ENCODE measurements at regions not wholly inside any gene's neighbourhood (a gene's known extent, or its start where the extent isn't known, plus 50 kb on each side); places are given as distances from the start of the nearest gene placed in this dataset.

DNA sequence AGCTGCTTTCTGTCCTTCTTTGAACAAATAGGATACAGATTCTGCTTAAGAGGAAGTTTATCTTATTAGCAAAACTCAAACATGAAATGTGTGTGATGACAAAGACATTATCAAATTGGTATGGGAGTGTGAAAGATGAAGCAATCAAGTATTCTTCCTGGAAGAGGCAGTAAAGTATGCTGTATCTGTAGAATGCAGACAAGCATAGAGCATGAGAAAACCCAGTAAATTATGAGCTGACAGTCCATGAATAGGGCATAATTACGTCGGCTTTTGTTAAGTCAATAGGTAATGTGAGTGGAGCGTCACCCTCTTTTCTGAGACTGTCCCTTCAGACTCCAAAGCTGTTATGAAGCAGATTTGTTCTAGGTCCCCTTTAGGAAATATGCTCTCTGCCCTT lies 458.6 kb upstream of the NWD2 start:
- Histone ChIP-seq H3K27me3 (no peaks in the 10 kb centered on the region), H3K27ac (no peak overlapping the region), H3K4me3 (no peak overlapping the region), H3K36me3 (no peaks in the 10 kb centered on the region), H3K9me3 (no peaks in the 10 kb centered on the region), H3K4me1 (no peaks in the 10 kb centered on the region)
- no peak for DNase-seq
- TF ChIP-seq, protein P1, sequence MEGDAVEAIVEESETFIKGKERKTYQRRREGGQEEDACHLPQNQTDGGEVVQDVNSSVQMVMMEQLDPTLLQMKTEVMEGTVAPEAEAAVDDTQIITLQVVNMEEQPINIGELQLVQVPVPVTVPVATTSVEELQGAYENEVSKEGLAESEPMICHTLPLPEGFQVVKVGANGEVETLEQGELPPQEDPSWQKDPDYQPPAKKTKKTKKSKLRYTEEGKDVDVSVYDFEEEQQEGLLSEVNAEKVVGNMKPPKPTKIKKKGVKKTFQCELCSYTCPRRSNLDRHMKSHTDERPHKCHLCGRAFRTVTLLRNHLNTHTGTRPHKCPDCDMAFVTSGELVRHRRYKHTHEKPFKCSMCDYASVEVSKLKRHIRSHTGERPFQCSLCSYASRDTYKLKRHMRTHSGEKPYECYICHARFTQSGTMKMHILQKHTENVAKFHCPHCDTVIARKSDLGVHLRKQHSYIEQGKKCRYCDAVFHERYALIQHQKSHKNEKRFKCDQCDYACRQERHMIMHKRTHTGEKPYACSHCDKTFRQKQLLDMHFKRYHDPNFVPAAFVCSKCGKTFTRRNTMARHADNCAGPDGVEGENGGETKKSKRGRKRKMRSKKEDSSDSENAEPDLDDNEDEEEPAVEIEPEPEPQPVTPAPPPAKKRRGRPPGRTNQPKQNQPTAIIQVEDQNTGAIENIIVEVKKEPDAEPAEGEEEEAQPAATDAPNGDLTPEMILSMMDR (IDR thresholded peaks at IDR 0.05): no peak
- TF ChIP-seq POLR2A (IDR thresholded peaks at IDR 0.05) (no peak), POLR2AphosphoS5 (IDR thresholded peaks at IDR 0.05) (no peak), EP300 (IDR thresholded peaks at IDR 0.05) (no peak)
- no peak for ATAC-seq (ENCODE audit: low FRiP score in 2 of 2)
- WGBS, 2 donors: 61 to 62% methylated on average over 3 of the region's 3 CpGs

DNA sequence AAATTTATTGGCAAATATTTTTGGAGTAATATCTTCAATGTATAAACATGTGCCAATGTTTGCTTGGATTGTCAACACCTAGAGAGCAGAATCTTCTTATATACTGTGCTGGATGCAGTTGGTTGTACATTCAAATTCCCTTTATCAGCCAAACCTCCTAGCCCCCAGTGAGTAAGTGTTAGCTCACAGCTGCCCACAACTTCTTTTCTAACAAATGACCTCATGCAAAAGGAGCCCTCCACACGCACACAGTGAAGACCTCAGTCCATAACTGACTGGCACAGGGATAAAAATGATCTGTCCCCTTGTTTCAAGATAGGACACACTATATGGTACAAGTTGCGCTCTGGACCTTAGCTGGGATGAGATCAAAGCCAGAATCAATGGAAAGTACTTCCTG lies 458.0 kb upstream of the NWD2 start:
- DNase-seq: no peak
- no peak overlapping the region for H3K4me3 ChIP-seq
- H3K27me3 ChIP-seq: no peaks in the 10 kb centered on the region
- WGBS, 2 donors: 69 to 73% methylated on average over 2 of the region's 2 CpGs
- TF ChIP-seq POLR2A (IDR thresholded peaks at IDR 0.05): no peak
- TF ChIP-seq EP300 (IDR thresholded peaks at IDR 0.05): no peak
- TF ChIP-seq POLR2AphosphoS5 (IDR thresholded peaks at IDR 0.05): no peak
- TF ChIP-seq, protein P1 (IDR thresholded peaks at IDR 0.05): no peak
- ATAC-seq (ENCODE audit: low FRiP score in 2 of 2): no peak
- no peaks in the 10 kb centered on the region for H3K4me1 ChIP-seq
- H3K9me3 ChIP-seq: no peaks in the 10 kb centered on the region
- H3K36me3 ChIP-seq: no peaks in the 10 kb centered on the region
- H3K27ac ChIP-seq: no peak overlapping the region

DNA sequence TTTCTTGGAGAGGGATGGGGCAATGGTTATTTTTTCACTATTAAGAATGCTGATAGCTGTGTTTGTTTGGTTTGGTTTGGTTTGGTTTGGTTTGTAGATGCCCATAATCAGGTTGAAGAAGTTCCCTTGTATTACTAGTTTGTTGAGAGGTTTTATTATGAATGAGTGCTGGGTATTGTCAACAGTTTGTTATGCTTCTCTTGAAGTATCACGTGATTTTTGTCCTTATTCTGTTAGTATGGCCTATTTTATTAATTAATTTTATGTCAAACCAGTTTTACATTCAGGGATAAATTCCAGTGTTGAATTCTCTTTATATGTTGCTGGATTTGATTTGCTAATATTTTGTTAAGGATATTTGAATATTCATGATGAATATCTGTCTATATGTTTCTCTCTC lies 449.8 kb upstream of the NWD2 start:
- Histone ChIP-seq H3K27me3 (no peaks in the 10 kb centered on the region), H3K4me1 (no peaks in the 10 kb centered on the region), H3K27ac (no peak overlapping the region), H3K9me3 (no peaks in the 10 kb centered on the region), H3K36me3 (no peaks in the 10 kb centered on the region), H3K4me3 (no peak overlapping the region)
- DNase-seq (no peak), ATAC-seq (ENCODE audit: low FRiP score in 2 of 2) (no peak)
- WGBS, 2 donors: 60 to 63% methylated on average over 1 of the region's 1 CpG
- TF ChIP-seq POLR2A (IDR thresholded peaks at IDR 0.05) (no peak), EP300 (IDR thresholded peaks at IDR 0.05) (no peak), POLR2AphosphoS5 (IDR thresholded peaks at IDR 0.05) (no peak)
- TF ChIP-seq, protein P1 (IDR thresholded peaks at IDR 0.05): no peak

DNA sequence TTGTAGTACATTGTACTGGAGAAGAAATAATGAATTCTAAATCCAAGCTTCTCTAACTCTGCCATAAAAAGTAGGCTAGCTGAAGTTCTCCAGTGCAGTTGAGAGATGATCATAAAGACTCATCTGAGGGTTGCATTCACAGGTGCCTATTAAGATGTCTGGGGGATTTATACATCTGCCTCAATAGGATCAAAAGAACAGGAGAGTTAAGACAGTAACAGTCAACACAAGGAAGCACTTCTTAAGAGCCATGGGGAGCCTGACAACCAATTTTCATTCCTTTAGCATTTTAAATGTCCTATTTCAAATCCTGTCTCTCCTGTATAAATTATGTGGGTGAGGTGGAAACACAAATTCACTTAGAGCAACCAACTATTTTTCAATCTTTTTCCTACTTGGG lies 432.4 kb upstream of the NWD2 start:
- TF ChIP-seq, protein P1 (IDR thresholded peaks at IDR 0.05): no peak
- TF ChIP-seq POLR2AphosphoS5 (IDR thresholded peaks at IDR 0.05) (no peak), EP300 (IDR thresholded peaks at IDR 0.05) (no peak), POLR2A (IDR thresholded peaks at IDR 0.05) (no peak)
- DNase-seq (no peak), ATAC-seq (ENCODE audit: low FRiP score in 2 of 2) (no peak)
- Histone ChIP-seq H3K9me3 (no peaks in the 10 kb centered on the region), H3K4me1 (no peaks in the 10 kb centered on the region), H3K27ac (no peak overlapping the region), H3K4me3 (no peak overlapping the region), H3K36me3 (no peaks in the 10 kb centered on the region), H3K27me3 (no peaks in the 10 kb centered on the region)

DNA sequence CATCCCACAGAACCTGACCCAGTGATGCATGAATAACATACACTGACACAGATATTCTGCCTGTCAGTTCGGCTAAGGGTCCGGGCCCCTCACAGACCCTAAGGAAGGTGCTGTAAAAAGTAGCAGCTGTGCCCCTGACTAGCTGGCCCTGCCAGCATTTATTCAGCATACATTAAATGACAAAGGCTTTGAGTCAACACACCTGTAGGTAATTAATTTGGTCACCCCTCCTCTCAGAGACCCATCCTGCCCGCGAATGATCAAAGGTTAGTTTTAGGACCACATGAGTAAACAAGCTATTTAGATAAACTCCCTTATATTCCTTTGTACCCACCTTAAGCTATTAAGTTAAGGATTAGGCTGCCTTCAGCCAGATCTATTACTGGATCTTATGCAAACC lies 429.0 kb upstream of the NWD2 start:
- Histone ChIP-seq H3K27me3 (no peaks in the 10 kb centered on the region), H3K4me1 (no peaks in the 10 kb centered on the region), H3K4me3 (no peak overlapping the region), H3K27ac (no peak overlapping the region), H3K36me3 (no peaks in the 10 kb centered on the region), H3K9me3 (no peaks in the 10 kb centered on the region)
- 83 to 88% methylated on average over 2 to 4 of the region's 4 CpGs for WGBS, 2 donors
- ATAC-seq (ENCODE audit: low FRiP score in 2 of 2) (no peak), DNase-seq (no peak)
- no peak for TF ChIP-seq EP300 (IDR thresholded peaks at IDR 0.05)
- no peak for TF ChIP-seq POLR2AphosphoS5 (IDR thresholded peaks at IDR 0.05)
- TF ChIP-seq, protein P1 (IDR thresholded peaks at IDR 0.05): no peak
- TF ChIP-seq POLR2A (IDR thresholded peaks at IDR 0.05): no peak
